Neural cell (in vitro differentiated cells): ENCODE measurements at regions not wholly inside any gene's neighbourhood (a gene's known extent, or its start where the extent isn't known, plus 50 kb on each side); places are given as distances from the start of the nearest gene placed in this dataset.
A peak's percentile ranks its signal among the peaks of the same experiment; 100 is the strongest.

Experiments
- H2AFZ ChIP-seq: fragments of 200-600, 300-800 bp; sonication (generic), shearing (Covaris generic); 2 replicates; pipeline ENCODE4 v1.6.0; 2014; ENCODE audit warnings: low read depth, mild to moderate bottlenecking, antibody characterized with exemption, low read length, moderate library complexity
- H3F3A ChIP-seq: fragments of 200-600 bp; shearing (Covaris generic); 2 replicates; pipeline ENCODE4 v1.6.1; 2016; ENCODE audit warnings: mild to moderate bottlenecking, moderate library complexity, mixed read lengths, antibody characterized with exemption, low read length; ENCODE audit not compliant: insufficient read depth, poor library complexity, severe bottlenecking
- H3K27ac ChIP-seq: fragments of 200-600, 300-800 bp; sonication (generic), shearing (Covaris generic); 2 replicates; pipeline ENCODE4 v1.5.1; 2014; ENCODE audit warnings: mild to moderate bottlenecking, low read length, moderate library complexity
- H3K27me3 ChIP-seq: fragments of 300-800, 200-600 bp; sonication (generic), shearing (Covaris generic); 2 replicates; pipeline ENCODE4 v1.6.0; 2014; ENCODE audit warnings: mild to moderate bottlenecking, low read depth, low read length, moderate library complexity; ENCODE audit not compliant: insufficient read depth
- H3K36me3 ChIP-seq: fragments of 300-800, 200-600 bp; sonication (generic), shearing (Covaris generic); 2 replicates; pipeline ENCODE4 v1.5.1; 2014; ENCODE audit warnings: mild to moderate bottlenecking, antibody characterized with exemption, low read length, moderate library complexity; ENCODE audit not compliant: insufficient read depth
- H3K4me2 ChIP-seq: fragments of 300-800, 200-600 bp; sonication (generic), shearing (Covaris generic); 2 replicates; pipeline ENCODE4 v1.6.0; 2014; ENCODE audit warnings: mild to moderate bottlenecking, low read length
- H3K4me3 ChIP-seq: fragments of 300-800, 200-600 bp; sonication (generic), shearing (Covaris generic); 2 replicates; pipeline ENCODE4 v1.5.1; 2014; ENCODE audit warnings: mild to moderate bottlenecking, low read length, moderate library complexity
- H3K79me2 ChIP-seq: fragments of 200-600 bp; shearing (Covaris generic); replicated peaks from 2 replicates; pipeline ENCODE4 v1.6.0; 2014; ENCODE audit warnings: mild to moderate bottlenecking, low read length, moderate library complexity; ENCODE audit not compliant: insufficient read depth
- H3K9ac ChIP-seq: fragments of 300-800, 200-600 bp; sonication (generic), shearing (Covaris generic); 2 replicates; pipeline ENCODE4 v1.6.1; 2016; ENCODE audit warnings: mild to moderate bottlenecking, low read length, mixed read lengths
- H3K9me2 ChIP-seq: fragments of 200-600 bp; shearing (Covaris generic); 2 replicates; pipeline ENCODE4 v1.6.1; 2016; ENCODE audit warnings: mild to moderate bottlenecking, low read length, mixed read lengths; ENCODE audit not compliant: insufficient read depth
- H3K9me3 ChIP-seq: fragments of 200-600, 300-800 bp; sonication (generic), shearing (Covaris generic); 2 replicates; pipeline ENCODE4 v1.6.1; 2016; ENCODE audit warnings: mild to moderate bottlenecking, mixed run types, low read length, moderate library complexity, mixed read lengths
- H4K20me1 ChIP-seq: fragments of 200-600 bp; shearing (Covaris generic); 2 replicates; pipeline ENCODE4 v1.6.1; 2016; ENCODE audit warnings: mild to moderate bottlenecking, mixed run types; ENCODE audit not compliant: insufficient read depth
- CTCF ChIP-seq: fragments of 450-650 bp; IDR thresholded peaks from 2 replicates; pipeline ENCODE4 v1.5.1; 2014; ENCODE audit warnings: antibody characterized with exemption, mild to moderate bottlenecking, moderate library complexity; ENCODE audit not compliant: poor library complexity, severe bottlenecking
- EP300 ChIP-seq: fragments of 450-650 bp; conservative IDR thresholded peaks from 2 replicates; pipeline ENCODE4 v1.6.1; 2014; ENCODE audit warnings: antibody characterized with exemption, mild to moderate bottlenecking, moderate library complexity; ENCODE audit not compliant: poor library complexity, severe bottlenecking
- EZH2 ChIP-seq: fragments of 200-600, 300-800 bp; shearing (Covaris generic), sonication (generic); IDR thresholded peaks from 2 replicates; pipeline ENCODE4 v1.6.1; 2014; ENCODE audit warnings: antibody characterized with exemption, low read length, borderline replicate concordance, mild to moderate bottlenecking; ENCODE audit not compliant: insufficient read depth, poor library complexity, severe bottlenecking
- MXI1 ChIP-seq: fragments of 450-650 bp; conservative IDR thresholded peaks from 2 replicates; pipeline ENCODE4 v1.6.1; 2014; ENCODE audit warnings: antibody characterized with exemption, mild to moderate bottlenecking; ENCODE audit not compliant: poor library complexity, severe bottlenecking
- POLR2AphosphoS5 ChIP-seq: IDR thresholded peaks from 2 replicates; pipeline ENCODE4 v1.6.1; 2012
- RAD21 ChIP-seq: fragments of 450-650 bp; conservative IDR thresholded peaks from 2 replicates; pipeline ENCODE4 v1.6.1; 2014; ENCODE audit warnings: antibody characterized with exemption, mild to moderate bottlenecking, moderate library complexity
- REST ChIP-seq: IDR thresholded peaks from 2 replicates; pipeline ENCODE4 v1.6.1; 2012; ENCODE audit warnings: borderline replicate concordance
- SMC3 ChIP-seq: fragments of 450-650 bp; conservative IDR thresholded peaks from 2 replicates; pipeline ENCODE4 v1.6.1; 2014; ENCODE audit warnings: antibody characterized with exemption, mild to moderate bottlenecking, moderate library complexity; ENCODE audit not compliant: poor library complexity
- TAF1 ChIP-seq: IDR thresholded peaks from 2 replicates; pipeline ENCODE4 v1.6.1; 2012; ENCODE audit warnings: low read depth

GRCh38 chr16:74070237-74070636 is 226.4 kb upstream of the PSMD7 start:
- H2AFZ ChIP-seq = no peak overlapping the region
- H3K79me2 ChIP-seq = no peaks in the 10 kb centered on the region
- H3K4me3 ChIP-seq = no peak overlapping the region
- no peaks in the 10 kb centered on the region for H3K9me2 ChIP-seq
- H4K20me1 ChIP-seq = no peaks in the 10 kb centered on the region
- H3K27ac ChIP-seq = no peak overlapping the region
- no peak overlapping the region for H3K9ac ChIP-seq
- H3K36me3 ChIP-seq = no peaks in the 10 kb centered on the region
- H3K9me3 ChIP-seq = no peaks in the 10 kb centered on the region
- no peak overlapping the region for H3K4me2 ChIP-seq
- no peaks in the 10 kb centered on the region for H3F3A ChIP-seq
- H3K27me3 ChIP-seq = no peaks in the 10 kb centered on the region
- TF ChIP-seq REST (no peak), MXI1 (no peak), EZH2 (no peak), POLR2AphosphoS5 (no peak)

- Histone ChIP-seq H4K20me1 (no peaks in the 10 kb centered on the region), H3K4me3 (no peak overlapping the region)
- TF ChIP-seq REST (no peak), CTCF (peak; percentile 45), TAF1 (no peak), SMC3 (peak; percentile 49), EP300 (no peak), MXI1 (no peak), RAD21 (peak; percentile 52)
Measured at GRCh38 chr16:74064120-74064735, 232.4 kb upstream of the PSMD7 start.

More at GRCh38 chr16:74064120-74064735, 232.4 kb upstream of the PSMD7 start:
- Histone ChIP-seq H3K9me2 (no peaks in the 10 kb centered on the region), H3K79me2 (no peaks in the 10 kb centered on the region), H3K27ac (no peak overlapping the region), H3K9me3 (no peaks in the 10 kb centered on the region), H3K27me3 (no peaks in the 10 kb centered on the region), H3K9ac (no peak overlapping the region), H3K4me2 (no peak overlapping the region), H3K36me3 (no peaks in the 10 kb centered on the region), H3F3A (no peaks in the 10 kb centered on the region), H2AFZ (no peak overlapping the region)
